GM10266 (cell line): ENCODE measurements at regions not wholly inside any gene's neighbourhood (a gene's known extent, or its start where the extent isn't known, plus 50 kb on each side); places are given as distances from the start of the nearest gene placed in this dataset.

Source experiments
- DNase-seq: peaks from one replicate; pipeline ENCODE4 v3.0.0; 2012; ENCODE audit errors: extremely low spot score
- TF ChIP-seq, protein P1 (sequence below): IDR thresholded peaks from 2 replicates; pipeline ENCODE4 v1.5.1; 2012; ENCODE audit warnings: mild to moderate bottlenecking, low read depth; ENCODE audit not compliant: control insufficient read depth, insufficient read depth; ENCODE audit errors: missing control alignments

DNA sequence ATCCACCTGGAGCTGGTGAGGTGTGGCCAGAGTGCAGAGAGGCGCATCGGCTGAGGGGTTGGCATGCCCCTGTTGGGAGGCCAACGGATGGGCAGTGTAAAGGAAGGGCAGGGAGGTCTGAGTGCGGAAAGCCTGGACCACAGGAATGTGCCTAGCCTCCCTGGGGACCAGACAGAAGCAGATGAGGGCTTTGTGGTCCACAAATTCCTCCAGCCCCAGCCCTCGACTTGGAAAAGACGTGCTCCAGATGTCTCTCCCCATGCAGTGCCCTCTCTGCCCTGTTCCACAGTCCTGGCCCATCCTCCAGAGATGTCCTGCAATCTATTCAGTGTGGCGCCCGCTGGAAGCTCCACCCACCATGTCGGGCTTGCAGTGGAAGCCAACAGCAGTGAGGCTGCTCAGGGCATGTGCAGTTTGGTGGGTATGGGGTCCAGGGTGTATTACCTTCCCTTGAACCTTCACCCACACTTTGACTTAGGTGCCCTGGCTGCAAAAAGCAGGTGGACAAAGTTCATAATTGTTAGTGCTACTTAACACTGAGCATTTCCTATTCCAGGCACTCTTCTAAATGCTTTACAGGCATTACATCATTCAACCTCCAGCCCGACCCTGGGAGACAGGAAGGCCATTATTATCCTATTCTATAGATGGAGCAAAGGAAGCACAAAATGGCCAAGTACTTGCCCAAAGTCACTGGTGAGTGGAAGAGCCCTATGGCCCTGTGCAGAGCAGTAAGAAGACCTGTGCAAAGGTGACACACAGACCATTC lies 120.2 kb upstream of the SLC25A48 start:
- no peak for DNase-seq

DNA sequence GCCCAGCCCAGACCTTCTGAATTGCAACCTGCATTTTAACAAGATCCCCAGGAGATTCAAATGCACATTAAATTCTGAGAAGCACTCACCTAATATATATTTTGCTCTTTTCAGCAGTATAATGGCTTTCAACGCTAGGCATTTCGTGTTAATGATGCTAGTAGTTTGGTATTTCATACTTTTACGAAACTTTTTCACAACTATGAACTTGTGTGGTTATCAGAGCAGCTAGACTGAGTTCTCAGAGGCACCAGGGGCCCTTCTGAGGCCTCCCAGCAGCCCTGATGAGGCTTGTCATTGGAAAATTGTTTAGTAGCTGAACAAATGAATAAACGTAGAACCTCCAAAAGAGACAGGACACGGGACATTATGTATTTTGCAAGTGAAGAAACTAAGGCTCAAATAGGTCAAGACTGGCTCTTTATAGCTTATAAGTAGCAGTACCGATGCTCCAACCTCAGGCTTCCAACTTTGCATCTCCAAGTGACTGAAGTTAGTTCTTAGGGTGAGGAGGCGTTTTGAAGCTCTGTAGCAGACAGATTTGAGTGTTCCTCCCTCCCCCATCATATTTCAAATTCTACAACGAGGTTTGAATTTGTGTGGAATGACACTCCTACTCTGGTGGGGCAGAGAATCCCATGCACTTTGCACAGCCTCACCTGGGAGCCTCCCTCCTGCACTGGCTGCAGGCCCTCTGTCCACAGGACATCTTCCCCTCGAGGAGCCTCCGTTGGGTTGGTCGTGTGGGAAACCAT lies 121.1 kb upstream of the SLC25A48 start:
- TF ChIP-seq, protein P1, sequence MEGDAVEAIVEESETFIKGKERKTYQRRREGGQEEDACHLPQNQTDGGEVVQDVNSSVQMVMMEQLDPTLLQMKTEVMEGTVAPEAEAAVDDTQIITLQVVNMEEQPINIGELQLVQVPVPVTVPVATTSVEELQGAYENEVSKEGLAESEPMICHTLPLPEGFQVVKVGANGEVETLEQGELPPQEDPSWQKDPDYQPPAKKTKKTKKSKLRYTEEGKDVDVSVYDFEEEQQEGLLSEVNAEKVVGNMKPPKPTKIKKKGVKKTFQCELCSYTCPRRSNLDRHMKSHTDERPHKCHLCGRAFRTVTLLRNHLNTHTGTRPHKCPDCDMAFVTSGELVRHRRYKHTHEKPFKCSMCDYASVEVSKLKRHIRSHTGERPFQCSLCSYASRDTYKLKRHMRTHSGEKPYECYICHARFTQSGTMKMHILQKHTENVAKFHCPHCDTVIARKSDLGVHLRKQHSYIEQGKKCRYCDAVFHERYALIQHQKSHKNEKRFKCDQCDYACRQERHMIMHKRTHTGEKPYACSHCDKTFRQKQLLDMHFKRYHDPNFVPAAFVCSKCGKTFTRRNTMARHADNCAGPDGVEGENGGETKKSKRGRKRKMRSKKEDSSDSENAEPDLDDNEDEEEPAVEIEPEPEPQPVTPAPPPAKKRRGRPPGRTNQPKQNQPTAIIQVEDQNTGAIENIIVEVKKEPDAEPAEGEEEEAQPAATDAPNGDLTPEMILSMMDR, result no peak
- no peak for DNase-seq

More for the DNA sequence above, 120.2 kb upstream of the SLC25A48 start:
- TF ChIP-seq, protein P1, result no peak

DNA sequence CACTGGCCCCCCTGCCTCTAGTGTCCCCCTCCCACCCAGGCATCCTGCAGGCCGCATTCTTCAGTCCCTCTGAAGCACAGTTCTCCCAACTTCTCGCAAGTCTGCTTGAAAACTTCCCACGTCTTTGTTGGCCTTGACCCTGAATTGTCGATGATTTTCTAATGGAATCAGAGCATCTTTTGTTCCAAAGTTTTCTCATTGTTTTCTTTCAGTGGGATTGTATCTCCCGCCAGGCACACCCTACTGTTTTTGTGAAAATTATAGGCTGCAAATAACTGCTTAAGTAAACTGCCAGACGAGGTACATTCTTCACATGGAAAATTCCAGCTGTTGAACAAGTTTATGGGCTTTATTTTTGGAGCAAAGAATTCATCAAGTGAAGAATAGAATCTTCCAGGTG lies 122.6 kb upstream of the SLC25A48 start:
- no peak for DNase-seq
- TF ChIP-seq, protein P1, result no peak

DNA sequence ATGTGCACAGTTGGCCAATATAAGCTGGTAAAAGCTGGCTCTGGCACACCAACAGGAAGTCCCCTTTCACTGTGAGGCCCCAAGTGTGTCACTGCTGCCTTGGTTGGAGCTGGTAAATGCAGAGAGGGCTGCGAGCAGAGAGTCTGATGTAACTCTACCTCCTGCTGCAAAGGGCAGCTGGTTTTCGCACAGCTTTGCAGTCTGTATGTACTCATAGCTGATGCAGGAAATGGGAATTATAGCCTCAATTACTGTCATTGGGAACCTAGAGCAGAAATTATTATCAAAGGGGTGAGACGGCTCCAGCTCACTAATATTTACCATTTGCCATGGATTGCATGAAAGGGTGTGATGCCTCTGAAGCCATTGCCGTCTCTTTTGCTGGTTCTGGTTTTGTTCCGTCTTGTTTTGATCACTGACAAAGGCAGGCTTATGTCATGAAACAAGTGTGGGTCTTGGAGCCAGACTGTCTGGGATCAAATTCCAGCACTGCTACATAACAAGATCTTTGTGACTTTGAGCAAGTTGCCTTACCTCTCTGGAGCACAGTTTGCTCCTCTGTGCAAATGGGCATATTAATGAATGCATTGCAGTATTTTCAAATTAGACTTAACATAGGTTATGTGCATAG lies 124.3 kb upstream of the SLC25A48 start:
- no peak for DNase-seq
- TF ChIP-seq, protein P1, result no peak

DNA sequence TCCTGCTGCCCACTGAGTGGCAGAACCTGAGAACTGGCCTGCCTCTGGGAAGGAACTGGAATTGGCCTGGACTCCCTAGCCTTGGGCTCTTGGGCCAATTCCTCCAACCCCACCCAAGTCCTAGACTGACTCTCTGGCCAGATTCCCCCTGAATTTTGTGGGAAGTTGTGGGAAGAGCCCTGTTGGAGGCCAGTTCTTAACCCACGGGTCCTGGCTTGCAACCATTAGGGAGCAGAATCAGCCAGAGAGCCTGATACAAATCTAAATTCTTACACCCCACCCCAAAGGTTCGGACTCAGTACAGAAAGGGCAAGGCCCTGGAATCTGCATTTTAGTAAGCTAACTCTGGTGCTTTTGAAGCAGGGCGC lies 125.3 kb upstream of the SLC25A48 start:
- TF ChIP-seq, protein P1, result no peak
- DNase-seq, result no peak

DNA sequence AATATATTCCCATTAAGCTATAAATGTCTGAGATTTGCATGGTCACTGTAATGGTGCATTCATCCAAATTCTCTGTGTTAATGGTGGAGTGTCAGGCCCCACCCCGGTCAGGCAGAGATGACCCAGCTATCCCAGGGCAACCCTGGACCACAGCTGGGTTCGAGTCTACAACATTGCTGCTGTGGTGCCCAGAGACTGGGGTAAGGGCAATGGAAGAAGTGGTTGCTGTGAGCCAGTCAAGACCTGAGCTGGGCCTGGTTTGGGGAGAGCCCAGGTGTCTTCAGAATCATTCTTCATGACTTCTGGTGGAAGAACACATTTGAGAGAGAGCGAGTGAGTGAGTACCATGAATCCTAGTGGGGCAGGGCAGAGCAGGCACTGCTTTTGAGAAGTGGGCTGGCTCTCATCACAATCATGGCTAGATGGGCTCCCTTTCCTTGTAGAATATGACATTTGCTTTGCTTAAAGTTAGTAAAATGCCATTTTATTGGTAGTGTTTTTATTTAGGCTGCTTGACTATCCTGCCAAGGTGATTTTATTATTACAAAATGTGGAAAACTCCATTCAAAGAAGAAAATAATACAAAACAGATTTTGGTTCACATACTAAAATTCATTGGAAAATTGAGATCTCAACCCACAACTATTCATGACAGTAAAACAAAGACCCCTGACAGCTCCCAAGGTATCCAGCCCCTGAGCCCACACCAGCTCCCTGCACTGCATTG lies 125.8 kb upstream of the SLC25A48 start:
- TF ChIP-seq, protein P1, result no peak

More for the DNA sequence above, 125.8 kb upstream of the SLC25A48 start:
- DNase-seq, result no peak
